AG09319 (cell line): ENCODE measurements at regions not wholly inside any gene's neighbourhood (a gene's known extent, or its start where the extent isn't known, plus 50 kb on each side); places are given as distances from the start of the nearest gene placed in this dataset.

Experiments used
- DNase-seq: peaks from one replicate; pipeline ENCODE4 v3.0.0-alpha.2; 2010; ENCODE audit warnings: low read depth; ENCODE audit errors: extremely low read depth
- CTCF ChIP-seq: IDR thresholded peaks from 2 replicates; pipeline ENCODE4 v1.5.1; 2011; ENCODE audit warnings: low read depth, mild to moderate bottlenecking, inconsistent platforms, low read length, moderate library complexity

- no peak for TF ChIP-seq CTCF
- no peak for DNase-seq
Observed at GRCh38 chr11:29562183-29562582, 454.6 kb downstream of the KCNA4 start.

- TF ChIP-seq CTCF = no peak
- no peak for DNase-seq
Observed at GRCh38 chr11:29553990-29554389, 462.8 kb downstream of the KCNA4 start.

GRCh38 chr11:29538339-29539036 is 478.3 kb downstream of the KCNA4 start:
- no peak for DNase-seq
- TF ChIP-seq CTCF = no peak

GRCh38 chr11:29534836-29535235 is 482.0 kb downstream of the KCNA4 start:
- TF ChIP-seq CTCF = no peak
- no peak for DNase-seq

GRCh38 chr11:29530961-29531360 is 485.9 kb downstream of the KCNA4 start:
- no peak for DNase-seq
- TF ChIP-seq CTCF = no peak

GRCh38 chr11:29527391-29527936 is 489.4 kb downstream of the KCNA4 start:
- TF ChIP-seq CTCF = no peak
- DNase-seq = no peak

- TF ChIP-seq CTCF = no peak
- DNase-seq = no peak
Observed at GRCh38 chr11:29518389-29519174, 498.2 kb downstream of the KCNA4 start.
